ENCODE measurements at regions not wholly inside any gene's neighbourhood (a gene's known extent, or its start where the extent isn't known, plus 50 kb on each side); places are given as distances from the start of the nearest gene placed in this dataset.
A peak's percentile ranks its signal among the peaks of the same experiment; 100 is the strongest.

GRCh38 chr16:79334127-79334526, 266.4 kb downstream of the MAF start:
- DNase-seq (ENCODE audit: low spot score), result no peak

GRCh38 chr16:79331066-79331465, 269.5 kb downstream of the MAF start:
- DNase-seq (ENCODE audit: low spot score), result no peak

- DNase-seq (ENCODE audit: low spot score), result no peak
These were observed 270.6 kb downstream of the MAF start for GRCh38 chr16:79329967-79330366.

- DNase-seq (ENCODE audit: low spot score), result no peak
These were observed 271.4 kb downstream of the MAF start for GRCh38 chr16:79329166-79329521.

GRCh38 chr16:79328402-79329165, 272.0 kb downstream of the MAF start:
- no peak for DNase-seq (ENCODE audit: low spot score)

GRCh38 chr16:79327836-79328235, 272.7 kb downstream of the MAF start:
- DNase-seq (ENCODE audit: low spot score), result no peak

GRCh38 chr16:79326549-79326948, 274.0 kb downstream of the MAF start:
- DNase-seq (ENCODE audit: low spot score), result no peak

- DNase-seq (ENCODE audit: low spot score), result no peak
These were observed 275.2 kb downstream of the MAF start for GRCh38 chr16:79325226-79325945.

GRCh38 chr16:79320956-79321355, 279.6 kb downstream of the MAF start:
- DNase-seq (ENCODE audit: low spot score), result no peak

- no peak for DNase-seq (ENCODE audit: low spot score)
These were observed 282.2 kb downstream of the MAF start for GRCh38 chr16:79318143-79318899.

- DNase-seq (ENCODE audit: low spot score), result no peak
These were observed 283.0 kb downstream of the MAF start for GRCh38 chr16:79317521-79317920.

GRCh38 chr16:79317026-79317425, 283.5 kb downstream of the MAF start:
- DNase-seq (ENCODE audit: low spot score), result no peak

- no peak for DNase-seq (ENCODE audit: low spot score)
These were observed 284.5 kb downstream of the MAF start for GRCh38 chr16:79316004-79316458.

- no peak for DNase-seq (ENCODE audit: low spot score)
These were observed 288.0 kb downstream of the MAF start for GRCh38 chr16:79312502-79312901.

GRCh38 chr16:79310710-79311109, 289.8 kb downstream of the MAF start:
- no peak for DNase-seq (ENCODE audit: low spot score)

GRCh38 chr16:79309606-79310005, 290.9 kb downstream of the MAF start:
- no peak for DNase-seq (ENCODE audit: low spot score)

GRCh38 chr16:79307214-79307613, 293.3 kb downstream of the MAF start:
- DNase-seq (ENCODE audit: low spot score), result peak; percentile 35

- no peak for DNase-seq (ENCODE audit: low spot score)
These were observed 295.5 kb downstream of the MAF start for GRCh38 chr16:79305074-79305473.

- DNase-seq (ENCODE audit: low spot score), result no peak
These were observed 296.6 kb downstream of the MAF start for GRCh38 chr16:79303959-79304387.

- DNase-seq (ENCODE audit: low spot score), result no peak
These were observed 297.3 kb downstream of the MAF start for GRCh38 chr16:79303206-79303605.

- no peak for DNase-seq (ENCODE audit: low spot score)
These were observed 297.8 kb downstream of the MAF start for GRCh38 chr16:79302731-79303130.

- no peak for DNase-seq (ENCODE audit: low spot score)
These were observed 299.5 kb downstream of the MAF start for GRCh38 chr16:79301051-79301450.
